ENCODE measurements at regions not wholly inside any gene's neighbourhood (a gene's known extent, or its start where the extent isn't known, plus 50 kb on each side); places are given as distances from the start of the nearest gene placed in this dataset.

DNA sequence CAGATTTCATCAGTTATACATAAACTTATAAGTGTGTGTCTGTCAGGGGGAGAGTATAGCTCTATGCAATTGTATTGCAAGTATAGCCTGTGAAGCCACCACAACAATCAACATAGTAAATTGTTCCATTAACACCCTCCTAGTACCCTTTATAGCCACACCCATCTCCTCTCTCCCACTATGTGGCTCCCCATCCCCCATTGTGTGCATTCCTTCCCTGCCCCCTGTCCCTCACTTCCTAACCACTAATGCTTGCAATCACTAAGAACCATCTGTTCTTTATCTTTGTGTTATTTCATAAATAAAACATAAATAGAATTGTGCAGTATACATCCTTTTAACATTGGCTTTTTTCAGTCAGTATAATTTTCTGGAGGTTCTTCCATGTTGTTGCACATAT, 83.1 kb upstream of the SLC5A12 start:
- TF ChIP-seq TAF1 (IDR thresholded peaks at IDR 0.05; ENCODE audit: borderline replicate concordance, low read depth, low read length) (no peak), GABPA (IDR thresholded peaks at IDR 0.05; ENCODE audit: low read depth) (no peak), YBX1 (IDR thresholded peaks at IDR 0.05) (no peak), SP1 (IDR thresholded peaks at IDR 0.05; ENCODE audit: low read depth, low read length) (no peak), YY1 (IDR thresholded peaks at IDR 0.05; ENCODE audit: low read depth, low read length) (no peak), POLR2A (IDR thresholded peaks at IDR 0.05; ENCODE audit: low read depth, low read length) (no peak), POLR2AphosphoS5 (IDR thresholded peaks at IDR 0.05; ENCODE audit: low read length) (no peak), ESRRA (IDR thresholded peaks at IDR 0.05; ENCODE audit: low read length) (no peak), SUZ12 (IDR thresholded peaks at IDR 0.05; ENCODE audit: unreplicated experiment) (no peak), NFIC (IDR thresholded peaks at IDR 0.05; ENCODE audit: low read depth, low read length) (no peak), CREB1 (IDR thresholded peaks at IDR 0.05; ENCODE audit: low read depth) (no peak)
- TF ChIP-seq, protein P1, sequence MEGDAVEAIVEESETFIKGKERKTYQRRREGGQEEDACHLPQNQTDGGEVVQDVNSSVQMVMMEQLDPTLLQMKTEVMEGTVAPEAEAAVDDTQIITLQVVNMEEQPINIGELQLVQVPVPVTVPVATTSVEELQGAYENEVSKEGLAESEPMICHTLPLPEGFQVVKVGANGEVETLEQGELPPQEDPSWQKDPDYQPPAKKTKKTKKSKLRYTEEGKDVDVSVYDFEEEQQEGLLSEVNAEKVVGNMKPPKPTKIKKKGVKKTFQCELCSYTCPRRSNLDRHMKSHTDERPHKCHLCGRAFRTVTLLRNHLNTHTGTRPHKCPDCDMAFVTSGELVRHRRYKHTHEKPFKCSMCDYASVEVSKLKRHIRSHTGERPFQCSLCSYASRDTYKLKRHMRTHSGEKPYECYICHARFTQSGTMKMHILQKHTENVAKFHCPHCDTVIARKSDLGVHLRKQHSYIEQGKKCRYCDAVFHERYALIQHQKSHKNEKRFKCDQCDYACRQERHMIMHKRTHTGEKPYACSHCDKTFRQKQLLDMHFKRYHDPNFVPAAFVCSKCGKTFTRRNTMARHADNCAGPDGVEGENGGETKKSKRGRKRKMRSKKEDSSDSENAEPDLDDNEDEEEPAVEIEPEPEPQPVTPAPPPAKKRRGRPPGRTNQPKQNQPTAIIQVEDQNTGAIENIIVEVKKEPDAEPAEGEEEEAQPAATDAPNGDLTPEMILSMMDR (IDR thresholded peaks at IDR 0.05 in 2 of 3, conservative IDR thresholded peaks at IDR 0.05 in 1 of 3; ENCODE audit: control insufficient read depth in 2 of 3, extremely low read depth in 1 of 3, insufficient read depth in 1 of 3, low read depth in 3 of 3, low read length in 3 of 3): no peak
- TF ChIP-seq, protein P2, sequence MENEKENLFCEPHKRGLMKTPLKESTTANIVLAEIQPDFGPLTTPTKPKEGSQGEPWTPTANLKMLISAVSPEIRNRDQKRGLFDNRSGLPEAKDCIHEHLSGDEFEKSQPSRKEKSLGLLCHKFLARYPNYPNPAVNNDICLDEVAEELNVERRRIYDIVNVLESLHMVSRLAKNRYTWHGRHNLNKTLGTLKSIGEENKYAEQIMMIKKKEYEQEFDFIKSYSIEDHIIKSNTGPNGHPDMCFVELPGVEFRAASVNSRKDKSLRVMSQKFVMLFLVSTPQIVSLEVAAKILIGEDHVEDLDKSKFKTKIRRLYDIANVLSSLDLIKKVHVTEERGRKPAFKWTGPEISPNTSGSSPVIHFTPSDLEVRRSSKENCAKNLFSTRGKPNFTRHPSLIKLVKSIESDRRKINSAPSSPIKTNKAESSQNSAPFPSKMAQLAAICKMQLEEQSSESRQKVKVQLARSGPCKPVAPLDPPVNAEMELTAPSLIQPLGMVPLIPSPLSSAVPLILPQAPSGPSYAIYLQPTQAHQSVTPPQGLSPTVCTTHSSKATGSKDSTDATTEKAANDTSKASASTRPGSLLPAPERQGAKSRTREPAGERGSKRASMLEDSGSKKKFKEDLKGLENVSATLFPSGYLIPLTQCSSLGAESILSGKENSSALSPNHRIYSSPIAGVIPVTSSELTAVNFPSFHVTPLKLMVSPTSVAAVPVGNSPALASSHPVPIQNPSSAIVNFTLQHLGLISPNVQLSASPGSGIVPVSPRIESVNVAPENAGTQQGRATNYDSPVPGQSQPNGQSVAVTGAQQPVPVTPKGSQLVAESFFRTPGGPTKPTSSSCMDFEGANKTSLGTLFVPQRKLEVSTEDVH (IDR thresholded peaks at IDR 0.05; ENCODE audit: low read depth, partially characterized antibody): no peak
- TF ChIP-seq, protein P3, sequence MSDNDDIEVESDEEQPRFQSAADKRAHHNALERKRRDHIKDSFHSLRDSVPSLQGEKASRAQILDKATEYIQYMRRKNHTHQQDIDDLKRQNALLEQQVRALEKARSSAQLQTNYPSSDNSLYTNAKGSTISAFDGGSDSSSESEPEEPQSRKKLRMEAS (IDR thresholded peaks at IDR 0.05; ENCODE audit: low read depth, low read length): no peak

Measured in GM12878 (cell line).